OCI-LY7 (cell line): ENCODE measurements at regions not wholly inside any gene's neighbourhood (a gene's known extent, or its start where the extent isn't known, plus 50 kb on each side); places are given as distances from the start of the nearest gene placed in this dataset.
"Not testable (repeated sequence)": the region's sequence is repeated elsewhere in the genome, so short reads cannot be mapped to it uniquely, and the experiment has no call there.

Source experiments
- BruUV-seq: library from RNA; stranded (reverse); fragments of 400-500 nt; replicated peaks from 2 replicates; lab custom pipeline; 2021; lab: Mats Ljungman, UMichigan
- CTCF ChIA-PET: fragments of 300-600 bp; sonication (Branson Sonifier 250); formaldehyde crosslinking; loops from one replicate; lab custom pipeline; 2022; ENCODE audit warnings: antibody characterized with exemption; ENCODE audit not compliant: unreplicated experiment; lab: Charles Lee
- POLR2A ChIA-PET: fragments of 300-600 bp; sonication (Branson Sonifier 250); formaldehyde crosslinking; loops from one replicate; lab custom pipeline; 2022; ENCODE audit warnings: antibody characterized with exemption; lab: Charles Lee
- DNase-seq: peaks from one replicate; pipeline ENCODE4 v3.0.0-alpha.2; 2015; ENCODE audit warnings: low spot score
- H2AFZ ChIP-seq: fragments of 200-600 bp; sonication (generic), shearing (Covaris generic); 2 replicates; pipeline ENCODE4 v1.6.1; 2014; ENCODE audit warnings: mild to moderate bottlenecking, antibody characterized with exemption, low read length, moderate library complexity
- H3K27ac ChIP-seq: fragments of 200-600 bp; sonication (generic); 2 replicates; pipeline ENCODE4 v1.5.1; 2014; ENCODE audit warnings: mixed run types, low read depth, mild to moderate bottlenecking, moderate library complexity, low read length, inconsistent platforms; ENCODE audit not compliant: poor library complexity, severe bottlenecking
- H3K36me3 ChIP-seq: fragments of 200-600 bp; sonication (generic); 2 replicates; pipeline ENCODE4 v1.6.1; 2014; ENCODE audit warnings: mild to moderate bottlenecking, antibody characterized with exemption, low read length, moderate library complexity, mixed read lengths; ENCODE audit not compliant: insufficient read depth
- H3K4me1 ChIP-seq: fragments of 200-600 bp; sonication (generic); 2 replicates; pipeline ENCODE4 v1.5.1; 2014; ENCODE audit warnings: mild to moderate bottlenecking, low read length; ENCODE audit not compliant: insufficient read depth, poor library complexity, severe bottlenecking
- H3K4me2 ChIP-seq: fragments of 200-600 bp; sonication (generic); 2 replicates; pipeline ENCODE4 v1.6.1; 2014; ENCODE audit warnings: mild to moderate bottlenecking, low read length
- H3K4me3 ChIP-seq: fragments of 200-600 bp; sonication (generic); 2 replicates; pipeline ENCODE4 v1.5.1; 2014; ENCODE audit warnings: mild to moderate bottlenecking, low read depth, low read length; ENCODE audit not compliant: poor library complexity, severe bottlenecking
- H3K79me2 ChIP-seq: fragments of 200-600 bp; sonication (generic); 2 replicates; pipeline ENCODE4 v1.6.1; 2016; ENCODE audit warnings: low read depth, mild to moderate bottlenecking, low read length, moderate library complexity, mixed read lengths; ENCODE audit not compliant: insufficient read depth
- H3K9me2 ChIP-seq: fragments of 200-600 bp; sonication (generic); 2 replicates; pipeline ENCODE4 v1.6.1; 2016; ENCODE audit warnings: mild to moderate bottlenecking, low read length, mixed read lengths; ENCODE audit not compliant: insufficient read depth
- H3K9me3 ChIP-seq: fragments of 200-600 bp; sonication (generic); 2 replicates; pipeline ENCODE4 v1.6.1; 2014; ENCODE audit warnings: mild to moderate bottlenecking, mixed run types, low read length, mixed read lengths
- H4K20me1 ChIP-seq: fragments of 200-600 bp; sonication (generic); 2 replicates; pipeline ENCODE4 v1.6.1; 2014; ENCODE audit warnings: mild to moderate bottlenecking, antibody characterized with exemption, low read length, moderate library complexity, mixed read lengths; ENCODE audit not compliant: insufficient read depth
- CTCF ChIP-seq: fragments of 200-600 bp; sonication (generic); conservative IDR thresholded peaks from 2 replicates; pipeline ENCODE4 v1.5.1; 2014; ENCODE audit warnings: mild to moderate bottlenecking, antibody characterized with exemption, low read length, moderate library complexity, mixed read lengths
- EZH2phosphoT487 ChIP-seq: fragments of 200-600 bp; sonication (generic); IDR thresholded peaks from 2 replicates; pipeline ENCODE4 v1.6.1; 2018; ENCODE audit warnings: low read depth, borderline replicate concordance, mild to moderate bottlenecking, mixed run types, antibody characterized with exemption, low read length, moderate library complexity, mixed read lengths
- intact Hi-C: fragments of 100-400 bp; cut with micrococcal nuclease; formaldehyde crosslinking; loops from one replicate; pipeline ENCODE4 v1.10.0; 2022; ENCODE audit not compliant: unreplicated experiment

- H4K20me1 ChIP-seq, result no peaks in the 10 kb centered on the region
- H3K4me1 ChIP-seq, result no peaks in the 10 kb centered on the region
- TF ChIP-seq EZH2phosphoT487, result no peak
- TF ChIP-seq CTCF, result no peak
- no peaks in the 10 kb centered on the region for H3K9me2 ChIP-seq
- no peak for DNase-seq
- no peak overlapping the region for H3K4me3 ChIP-seq
- no peak overlapping the region for H2AFZ ChIP-seq
- H3K27ac ChIP-seq, result no peak overlapping the region
- H3K4me2 ChIP-seq, result no peak overlapping the region
- BruUV-seq, result no TSS peak
- intact Hi-C loops, result no loop called here
- H3K36me3 ChIP-seq, result no peaks in the 10 kb centered on the region
- CTCF ChIA-PET, result no interaction called here
- no peaks in the 10 kb centered on the region for H3K79me2 ChIP-seq
- POLR2A ChIA-PET, result no interaction called here
- no peaks in the 10 kb centered on the region for H3K9me3 ChIP-seq
These were observed 1250.3 kb downstream of the REEP3 start for GRCh38 chr10:64771253-64772050.

GRCh38 chr10:64773357-64773756 lies 1252.2 kb downstream of the REEP3 start:
- intact Hi-C loops, result no loop called here
- Histone ChIP-seq H4K20me1 (no peaks in the 10 kb centered on the region), H3K36me3 (no peaks in the 10 kb centered on the region), H3K9me2 (no peaks in the 10 kb centered on the region), H3K4me1 (no peaks in the 10 kb centered on the region), H2AFZ (no peak overlapping the region), H3K9me3 (no peaks in the 10 kb centered on the region), H3K4me2 (no peak overlapping the region), H3K27ac (no peak overlapping the region), H3K79me2 (no peaks in the 10 kb centered on the region), H3K4me3 (no peak overlapping the region)
- TF ChIP-seq EZH2phosphoT487 (no peak), CTCF (no peak)
- ChIA-PET POLR2A (no interaction called here), CTCF (no interaction called here)
- DNase-seq, result no peak
- no TSS peak for BruUV-seq

- H4K20me1 ChIP-seq, H3K4me3 ChIP-seq, H3K9me2 ChIP-seq, intact Hi-C loops, DNase-seq, H3K27ac ChIP-seq, H3K4me2 ChIP-seq, H2AFZ ChIP-seq, CTCF ChIA-PET, H3K79me2 ChIP-seq, H3K9me3 ChIP-seq, BruUV-seq, H3K36me3 ChIP-seq, POLR2A ChIA-PET, H3K4me1 ChIP-seq: not testable (repeated sequence)
These were observed 1263.2 kb downstream of the REEP3 start for GRCh38 chr10:64784451-64784850.
